GM12892 (cell line): ENCODE measurements at regions not wholly inside any gene's neighbourhood (a gene's known extent, or its start where the extent isn't known, plus 50 kb on each side); places are given as distances from the start of the nearest gene placed in this dataset.

Experiments
- DNase-seq: peaks from one replicate; pipeline ENCODE4 v3.0.0; 2011; ENCODE audit not compliant: insufficient read length
- FAIRE-seq: peaks from 2 replicates; lab custom pipeline; 2011; peaks lifted over from hg19 to GRCh38; lab: Jason Lieb, UNC
- POLR2A ChIP-seq: IDR thresholded peaks from 2 replicates; pipeline ENCODE4 v1.6.1; 2011; ENCODE audit warnings: low read depth, low read length, control low read depth
- POLR2AphosphoS5 ChIP-seq: IDR thresholded peaks from 2 replicates; pipeline ENCODE4 v1.6.1; 2011; ENCODE audit warnings: low read depth, low read length, control low read depth
- TAF1 ChIP-seq: IDR thresholded peaks from 2 replicates; pipeline ENCODE4 v1.6.1; 2011; ENCODE audit warnings: low read depth, mild to moderate bottlenecking, control low read depth, low read length, borderline replicate concordance

GRCh38 chr7:47659664-47660462 is 78.0 kb upstream of the TNS3 start:
- FAIRE-seq: no peak
- TF ChIP-seq POLR2AphosphoS5 (no peak), POLR2A (no peak), TAF1 (no peak)
- DNase-seq: no peak

GRCh38 chr7:47658886-47659635 is 77.2 kb upstream of the TNS3 start:
- TF ChIP-seq POLR2A (no peak), POLR2AphosphoS5 (no peak), TAF1 (no peak)
- DNase-seq (no peak), FAIRE-seq (no peak)

GRCh38 chr7:47657126-47657525 is 75.2 kb upstream of the TNS3 start:
- FAIRE-seq (no peak), DNase-seq (no peak)
- no peak for TF ChIP-seq POLR2AphosphoS5

GRCh38 chr7:47654672-47655298 is 72.9 kb upstream of the TNS3 start:
- FAIRE-seq: no peak
- TF ChIP-seq POLR2A (no peak), POLR2AphosphoS5 (no peak), TAF1 (no peak)
- no peak for DNase-seq

GRCh38 chr7:47653550-47654411 is 71.9 kb upstream of the TNS3 start:
- no peak for TF ChIP-seq POLR2A
- FAIRE-seq (no peak), DNase-seq (no peak)

GRCh38 chr7:47652591-47652990 is 70.7 kb upstream of the TNS3 start:
- FAIRE-seq: no peak
- TF ChIP-seq POLR2AphosphoS5 (no peak), TAF1 (no peak), POLR2A (no peak)
- no peak for DNase-seq

- no peak for FAIRE-seq
- DNase-seq: no peak
- TF ChIP-seq TAF1 (no peak), POLR2A (no peak), POLR2AphosphoS5 (no peak)
These were observed 69.7 kb upstream of the TNS3 start for GRCh38 chr7:47651355-47652317.

- no peak for DNase-seq
- TF ChIP-seq TAF1: no peak
- TF ChIP-seq POLR2AphosphoS5: no peak
- TF ChIP-seq POLR2A: no peak
- FAIRE-seq: no peak
These were observed 68.0 kb upstream of the TNS3 start for GRCh38 chr7:47649919-47650318.

GRCh38 chr7:47648275-47648925 is 66.5 kb upstream of the TNS3 start:
- TF ChIP-seq POLR2A (no peak), POLR2AphosphoS5 (no peak), TAF1 (no peak)
- no peak for FAIRE-seq
- no peak for DNase-seq

GRCh38 chr7:47647918-47648250 is 66.0 kb upstream of the TNS3 start:
- DNase-seq (no peak), FAIRE-seq (no peak)
- TF ChIP-seq POLR2A (no peak), POLR2AphosphoS5 (no peak), TAF1 (no peak)
